Sigmoid colon (tissue), 6 donors: ENCODE measurements at regions not wholly inside any gene's neighbourhood (a gene's known extent, or its start where the extent isn't known, plus 50 kb on each side); places are given as distances from the start of the nearest gene placed in this dataset.

Source experiments
- DNase-seq: peaks from one replicate; pipeline ENCODE4 v3.0.0-alpha.2; 2019
- H3K27ac ChIP-seq, 4 donors: fragments of 200-600 bp; sonication (generic); one replicate each; pipeline ENCODE4 v1.5.1; 2016 to 2019; ENCODE audit warnings: mild to moderate bottlenecking in 1 of 4
- H3K27me3 ChIP-seq, 3 donors: fragments of 200-600 bp; sonication (generic); one replicate each; pipeline ENCODE4 v1.5.1; 2019; ENCODE audit warnings: mild to moderate bottlenecking in 1 of 3
- H3K36me3 ChIP-seq, 4 donors: fragments of 200-600 bp; sonication (generic); one replicate each; pipeline ENCODE4 v1.5.1; 2016 to 2019
- H3K4me1 ChIP-seq, 4 donors: fragments of 200-600 bp; sonication (generic); one replicate each; pipeline ENCODE4 v1.5.1; 2017 to 2019
- H3K4me3 ChIP-seq, 4 donors: fragments of 200-600 bp; sonication (generic); one replicate each; pipeline ENCODE4 v1.5.1; 2017 to 2019; ENCODE audit warnings: mild to moderate bottlenecking in 2 of 4, moderate library complexity in 1 of 4
- H3K9me3 ChIP-seq, 4 donors: fragments of 200-600 bp in 3 of 4; sonication (generic) in 3 of 4; one replicate each; pipeline versions ENCODE4 v1.5.1 to v1.6.1; 2013 to 2019
- CTCF ChIP-seq, 4 experiments: fragments of 450-650 bp in 3 of 4; fragments of 200-600 bp in 1 of 4; IDR thresholded peaks; one replicate each; pipeline ENCODE4 v1.5.1; 2016 to 2019; ENCODE audit warnings: antibody characterized with exemption in 4 of 4, mild to moderate bottlenecking in 3 of 4, moderate library complexity in 2 of 4
- EP300 ChIP-seq, 4 donors: sonication (generic); formaldehyde crosslinking; IDR thresholded peaks; one replicate each; pipeline ENCODE4 v1.6.1; 2017; ENCODE audit warnings: antibody characterized with exemption in 4 of 4
- POLR2A ChIP-seq, 2 donors: fragments of 450-650 bp; IDR thresholded peaks; one replicate each; pipeline ENCODE4 v1.6.1; 2016; ENCODE audit warnings: antibody characterized with exemption in 2 of 2, mild to moderate bottlenecking in 2 of 2, moderate library complexity in 2 of 2
- POLR2AphosphoS5 ChIP-seq, 4 donors: sonication (generic); formaldehyde crosslinking; IDR thresholded peaks; one replicate each; pipeline ENCODE4 v1.6.1; 2017; ENCODE audit warnings: antibody characterized with exemption in 4 of 4
- WGBS, 2 donors: extraction: QIAGEN DNeasy Blood & Tissue Kit; methylation state at CpG; one replicate each; pipeline ENCODE4 v1.1.7; 2013; 5-methylcytosine and 5-hydroxymethylcytosine counted together
- intact Hi-C: fragments of 100-400 bp; cut with DNase I; formaldehyde crosslinking; loops from one replicate; pipeline ENCODE4 v1.15.1; 2023
- donor health status: healthy with polysubstance abuse.
- donor health status: healthy.

GRCh38 chr15:47548986-47549385 lies 168.3 kb upstream of the SEMA6D start:
- H3K27ac ChIP-seq: no peak overlapping the region
- H3K9me3 ChIP-seq: no peaks in the 10 kb centered on the region
- H3K36me3 ChIP-seq: no peaks in the 10 kb centered on the region
- no peak for TF ChIP-seq POLR2A (IDR thresholded peaks at IDR 0.05)
- TF ChIP-seq EP300 (IDR thresholded peaks at IDR 0.05): no peak
- TF ChIP-seq POLR2AphosphoS5 (IDR thresholded peaks at IDR 0.05): no peak
- TF ChIP-seq CTCF (IDR thresholded peaks at IDR 0.05): no peak
- intact Hi-C loops: no loop called here
- H3K4me3 ChIP-seq: no peak overlapping the region
- no peak for DNase-seq
- H3K27me3 ChIP-seq: no peaks in the 10 kb centered on the region
- H3K4me1 ChIP-seq: peaks cover 0 to 10% (median 2%) of the 10 kb centered on the region in 4 donors
- 75 to 80% methylated on average over 3 of the region's 3 CpGs for WGBS, 2 donors

- DNase-seq: no peak
- no peaks in the 10 kb centered on the region for H3K36me3 ChIP-seq
- peaks cover 0 to 10% (median 2%) of the 10 kb centered on the region in 4 donors for H3K4me1 ChIP-seq
- H3K27ac ChIP-seq: no peak overlapping the region
- H3K9me3 ChIP-seq: no peaks in the 10 kb centered on the region
- TF ChIP-seq CTCF (IDR thresholded peaks at IDR 0.05) (no peak), POLR2A (IDR thresholded peaks at IDR 0.05) (no peak), POLR2AphosphoS5 (IDR thresholded peaks at IDR 0.05) (no peak), EP300 (IDR thresholded peaks at IDR 0.05) (no peak)
- no peak overlapping the region for H3K4me3 ChIP-seq
- WGBS, 2 donors: 95 to 96% methylated on average over 1 of the region's 1 CpG
- intact Hi-C loops: no loop called here
- H3K27me3 ChIP-seq: no peaks in the 10 kb centered on the region
These were observed 166.2 kb upstream of the SEMA6D start for GRCh38 chr15:47551079-47551478.

- H3K27me3 ChIP-seq: no peaks in the 10 kb centered on the region
- TF ChIP-seq EP300 (IDR thresholded peaks at IDR 0.05) (no peak), POLR2AphosphoS5 (IDR thresholded peaks at IDR 0.05) (no peak), CTCF (IDR thresholded peaks at IDR 0.05) (no peak), POLR2A (IDR thresholded peaks at IDR 0.05) (no peak)
- peaks cover 0 to 10% (median 2%) of the 10 kb centered on the region in 4 donors for H3K4me1 ChIP-seq
- no peak overlapping the region for H3K4me3 ChIP-seq
- no peak overlapping the region for H3K27ac ChIP-seq
- intact Hi-C loops: no loop called here
- H3K36me3 ChIP-seq: no peaks in the 10 kb centered on the region
- H3K9me3 ChIP-seq: no peaks in the 10 kb centered on the region
- 68 to 90% methylated on average over 2 of the region's 2 CpGs for WGBS, 2 donors
- no peak for DNase-seq
These were observed 165.8 kb upstream of the SEMA6D start for GRCh38 chr15:47551546-47551945.

GRCh38 chr15:47552978-47553608 lies 164.2 kb upstream of the SEMA6D start:
- no peak for DNase-seq
- intact Hi-C loops: no loop called here
- Histone ChIP-seq H3K4me3 (no peak overlapping the region), H3K27me3 (no peaks in the 10 kb centered on the region), H3K27ac (no peak overlapping the region), H3K9me3 (no peaks in the 10 kb centered on the region), H3K36me3 (no peaks in the 10 kb centered on the region), H3K4me1 (peaks cover 0 to 4% (median under 1%) of the 10 kb centered on the region in 4 donors)
- WGBS, 2 donors: 36 to 75% methylated on average over 10 of the region's 10 CpGs
- no peak for TF ChIP-seq EP300 (IDR thresholded peaks at IDR 0.05)
- no peak for TF ChIP-seq CTCF (IDR thresholded peaks at IDR 0.05)
- no peak for TF ChIP-seq POLR2AphosphoS5 (IDR thresholded peaks at IDR 0.05)
- TF ChIP-seq POLR2A (IDR thresholded peaks at IDR 0.05): no peak

GRCh38 chr15:47553947-47554346 lies 163.4 kb upstream of the SEMA6D start:
- no peaks in the 10 kb centered on the region for H3K4me1 ChIP-seq
- TF ChIP-seq CTCF (IDR thresholded peaks at IDR 0.05) (no peak), POLR2AphosphoS5 (IDR thresholded peaks at IDR 0.05) (no peak), POLR2A (IDR thresholded peaks at IDR 0.05) (no peak), EP300 (IDR thresholded peaks at IDR 0.05) (no peak)

More at GRCh38 chr15:47553947-47554346, 163.4 kb upstream of the SEMA6D start:
- 28 to 76% methylated on average over 1 of the region's 1 CpG for WGBS, 2 donors
- H3K27ac ChIP-seq: no peak overlapping the region
- intact Hi-C loops: no loop called here
- no peak for DNase-seq
- no peaks in the 10 kb centered on the region for H3K9me3 ChIP-seq
- H3K27me3 ChIP-seq: no peaks in the 10 kb centered on the region
- H3K36me3 ChIP-seq: no peaks in the 10 kb centered on the region
- H3K4me3 ChIP-seq: no peak overlapping the region
